ENCODE measurements at regions not wholly inside any gene's neighbourhood (a gene's known extent, or its start where the extent isn't known, plus 50 kb on each side); places are given as distances from the start of the nearest gene placed in this dataset.

DNA sequence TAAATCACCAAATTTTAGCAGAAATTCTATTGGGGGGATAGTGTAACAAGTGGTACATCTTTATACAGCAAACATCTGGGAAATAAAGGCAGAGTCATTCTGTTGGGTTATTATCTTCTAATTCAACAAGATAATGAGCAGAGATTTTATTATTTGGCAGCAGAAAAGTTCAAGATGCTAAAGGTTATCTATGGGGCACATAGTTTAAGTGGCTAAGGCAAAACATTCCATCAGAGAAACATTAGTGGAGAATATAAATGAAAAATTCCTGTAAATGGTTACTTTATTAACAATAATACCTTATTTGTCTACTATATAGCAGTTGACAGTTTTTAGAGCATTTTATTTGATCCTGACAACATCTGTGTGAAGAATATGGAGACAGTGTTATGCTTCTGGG lies 815.7 kb downstream of the NCAM2 start:
- Histone ChIP-seq H3K4me3 (ENCODE audit: low read depth in 2 of 2, low read length in 2 of 2) (no peak overlapping the region), H3K9me3 (ENCODE audit: control insufficient read depth, insufficient read depth, low read depth, low read length) (no peaks in the 10 kb centered on the region), H3K27ac (ENCODE audit: low read length) (no peak overlapping the region), H3K36me3 (ENCODE audit: control insufficient read depth, insufficient read depth, low read length) (no peaks in the 10 kb centered on the region; the same call in 1 of the 2 replicates), H3K27me3 (ENCODE audit: control insufficient read depth, insufficient read depth, low read length) (no peaks in the 10 kb centered on the region), H3K4me1 (ENCODE audit: control insufficient read depth, insufficient read depth, low read length) (no peaks in the 10 kb centered on the region)
- intact Hi-C loops (cut with micrococcal nuclease; ENCODE audit: unreplicated experiment), result no loop called here
- BruUV-seq (replicated peaks), result no TSS peak
- ATAC-seq, result no peak
- in situ Hi-C loops (cut with HindIII; ENCODE audit: low pct_unique_long_range_greater_than_20kb, low sequenced_read_pairs), result no loop called here
- CTCF ChIA-PET, result no interaction called here
- POLR2A ChIA-PET, result no interaction called here
- DNase-seq (ENCODE audit: low read depth, low spot score), result no peak
- no peak for TF ChIP-seq POLR2AphosphoS5 (IDR thresholded peaks at IDR 0.05; ENCODE audit: low read depth, low read length)
- TF ChIP-seq TCF7L2 (IDR thresholded peaks at IDR 0.05; ENCODE audit: low read depth, low read length), result no peak
- no peak for TF ChIP-seq SIN3A (IDR thresholded peaks at IDR 0.05; ENCODE audit: borderline replicate concordance, insufficient read depth, low read depth, low read length)
- TF ChIP-seq, protein P1, sequence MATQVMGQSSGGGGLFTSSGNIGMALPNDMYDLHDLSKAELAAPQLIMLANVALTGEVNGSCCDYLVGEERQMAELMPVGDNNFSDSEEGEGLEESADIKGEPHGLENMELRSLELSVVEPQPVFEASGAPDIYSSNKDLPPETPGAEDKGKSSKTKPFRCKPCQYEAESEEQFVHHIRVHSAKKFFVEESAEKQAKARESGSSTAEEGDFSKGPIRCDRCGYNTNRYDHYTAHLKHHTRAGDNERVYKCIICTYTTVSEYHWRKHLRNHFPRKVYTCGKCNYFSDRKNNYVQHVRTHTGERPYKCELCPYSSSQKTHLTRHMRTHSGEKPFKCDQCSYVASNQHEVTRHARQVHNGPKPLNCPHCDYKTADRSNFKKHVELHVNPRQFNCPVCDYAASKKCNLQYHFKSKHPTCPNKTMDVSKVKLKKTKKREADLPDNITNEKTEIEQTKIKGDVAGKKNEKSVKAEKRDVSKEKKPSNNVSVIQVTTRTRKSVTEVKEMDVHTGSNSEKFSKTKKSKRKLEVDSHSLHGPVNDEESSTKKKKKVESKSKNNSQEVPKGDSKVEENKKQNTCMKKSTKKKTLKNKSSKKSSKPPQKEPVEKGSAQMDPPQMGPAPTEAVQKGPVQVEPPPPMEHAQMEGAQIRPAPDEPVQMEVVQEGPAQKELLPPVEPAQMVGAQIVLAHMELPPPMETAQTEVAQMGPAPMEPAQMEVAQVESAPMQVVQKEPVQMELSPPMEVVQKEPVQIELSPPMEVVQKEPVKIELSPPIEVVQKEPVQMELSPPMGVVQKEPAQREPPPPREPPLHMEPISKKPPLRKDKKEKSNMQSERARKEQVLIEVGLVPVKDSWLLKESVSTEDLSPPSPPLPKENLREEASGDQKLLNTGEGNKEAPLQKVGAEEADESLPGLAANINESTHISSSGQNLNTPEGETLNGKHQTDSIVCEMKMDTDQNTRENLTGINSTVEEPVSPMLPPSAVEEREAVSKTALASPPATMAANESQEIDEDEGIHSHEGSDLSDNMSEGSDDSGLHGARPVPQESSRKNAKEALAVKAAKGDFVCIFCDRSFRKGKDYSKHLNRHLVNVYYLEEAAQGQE (IDR thresholded peaks at IDR 0.05; ENCODE audit: insufficient read depth in 1 of 2, low read depth in 2 of 2, low read length in 1 of 2), result no peak

DNA sequence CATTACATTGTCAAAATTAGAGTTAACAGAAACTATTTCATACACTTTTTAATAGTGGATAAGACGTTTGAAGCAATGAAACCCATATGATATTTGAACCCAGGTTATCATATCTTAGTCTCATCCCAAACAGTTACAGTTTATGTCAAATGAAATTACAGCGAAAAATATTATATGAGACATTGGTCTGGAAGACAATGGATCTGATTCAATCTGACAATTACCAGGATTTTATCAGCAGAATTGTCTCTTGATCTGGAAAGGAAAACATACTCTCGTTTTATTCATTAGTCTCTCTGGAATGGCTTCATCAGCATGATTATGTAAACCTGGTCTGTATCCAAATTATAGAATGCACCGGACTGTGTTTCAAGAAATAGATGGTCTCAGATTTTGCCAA lies 818.6 kb downstream of the NCAM2 start:
- H3K27me3 ChIP-seq (ENCODE audit: control insufficient read depth, insufficient read depth, low read length), result no peaks in the 10 kb centered on the region
- BruUV-seq (replicated peaks), result no TSS peak
- no peak overlapping the region for H3K27ac ChIP-seq (ENCODE audit: low read length)
- ChIA-PET CTCF (no interaction called here), POLR2A (no interaction called here)
- no peaks in the 10 kb centered on the region for H3K9me3 ChIP-seq (ENCODE audit: control insufficient read depth, insufficient read depth, low read depth, low read length)
- no peaks in the 10 kb centered on the region; the same call in 1 of the 2 replicates for H3K36me3 ChIP-seq (ENCODE audit: control insufficient read depth, insufficient read depth, low read length)
- in situ Hi-C loops (cut with HindIII; ENCODE audit: low pct_unique_long_range_greater_than_20kb, low sequenced_read_pairs), result no loop called here
- intact Hi-C loops (cut with micrococcal nuclease; ENCODE audit: unreplicated experiment), result no loop called here
- ATAC-seq (no peak), DNase-seq (ENCODE audit: low read depth, low spot score) (no peak)
- no peak overlapping the region for H3K4me3 ChIP-seq (ENCODE audit: low read depth in 2 of 2, low read length in 2 of 2)
- H3K4me1 ChIP-seq (ENCODE audit: control insufficient read depth, insufficient read depth, low read length), result no peaks in the 10 kb centered on the region
- TF ChIP-seq, protein P1 (IDR thresholded peaks at IDR 0.05; ENCODE audit: insufficient read depth in 1 of 2, low read depth in 2 of 2, low read length in 1 of 2), result no peak
- TF ChIP-seq SIN3A (IDR thresholded peaks at IDR 0.05; ENCODE audit: borderline replicate concordance, insufficient read depth, low read depth, low read length), result no peak

DNA sequence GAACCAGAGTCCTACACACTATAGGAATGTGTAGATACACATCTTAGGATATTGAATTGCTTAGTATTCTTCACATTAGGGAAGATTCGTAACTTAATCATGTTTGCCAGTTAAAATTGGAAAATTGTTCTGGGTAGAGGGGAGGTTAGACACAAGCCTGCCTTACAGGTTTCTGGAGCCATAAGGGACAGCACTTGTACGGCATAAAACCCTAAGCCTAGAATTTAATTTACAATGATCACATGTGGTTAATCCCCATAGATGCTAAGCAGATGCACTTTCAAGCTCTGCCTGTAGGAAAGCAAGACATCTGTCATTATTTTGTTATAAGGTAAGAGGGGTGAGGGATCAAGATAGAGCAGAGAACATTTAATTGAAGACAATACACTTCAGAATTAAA lies 820.7 kb downstream of the NCAM2 start:
- ChIA-PET POLR2A (no interaction called here), CTCF (no interaction called here)
- Histone ChIP-seq H3K27ac (ENCODE audit: low read length) (no peak overlapping the region), H3K36me3 (ENCODE audit: control insufficient read depth, insufficient read depth, low read length) (no peaks in the 10 kb centered on the region; the same call in 1 of the 2 replicates), H3K27me3 (ENCODE audit: control insufficient read depth, insufficient read depth, low read length) (no peaks in the 10 kb centered on the region), H3K4me3 (ENCODE audit: low read depth in 2 of 2, low read length in 2 of 2) (no peak overlapping the region), H3K9me3 (ENCODE audit: control insufficient read depth, insufficient read depth, low read depth, low read length) (no peaks in the 10 kb centered on the region), H3K4me1 (ENCODE audit: control insufficient read depth, insufficient read depth, low read length) (no peaks in the 10 kb centered on the region)
- TF ChIP-seq POLR2AphosphoS5 (IDR thresholded peaks at IDR 0.05; ENCODE audit: low read depth, low read length) (no peak), TCF7L2 (IDR thresholded peaks at IDR 0.05; ENCODE audit: low read depth, low read length) (no peak), SIN3A (IDR thresholded peaks at IDR 0.05; ENCODE audit: borderline replicate concordance, insufficient read depth, low read depth, low read length) (no peak)
- TF ChIP-seq, protein P1 (IDR thresholded peaks at IDR 0.05; ENCODE audit: insufficient read depth in 1 of 2, low read depth in 2 of 2, low read length in 1 of 2), result no peak
- TF ChIP-seq, protein P2, sequence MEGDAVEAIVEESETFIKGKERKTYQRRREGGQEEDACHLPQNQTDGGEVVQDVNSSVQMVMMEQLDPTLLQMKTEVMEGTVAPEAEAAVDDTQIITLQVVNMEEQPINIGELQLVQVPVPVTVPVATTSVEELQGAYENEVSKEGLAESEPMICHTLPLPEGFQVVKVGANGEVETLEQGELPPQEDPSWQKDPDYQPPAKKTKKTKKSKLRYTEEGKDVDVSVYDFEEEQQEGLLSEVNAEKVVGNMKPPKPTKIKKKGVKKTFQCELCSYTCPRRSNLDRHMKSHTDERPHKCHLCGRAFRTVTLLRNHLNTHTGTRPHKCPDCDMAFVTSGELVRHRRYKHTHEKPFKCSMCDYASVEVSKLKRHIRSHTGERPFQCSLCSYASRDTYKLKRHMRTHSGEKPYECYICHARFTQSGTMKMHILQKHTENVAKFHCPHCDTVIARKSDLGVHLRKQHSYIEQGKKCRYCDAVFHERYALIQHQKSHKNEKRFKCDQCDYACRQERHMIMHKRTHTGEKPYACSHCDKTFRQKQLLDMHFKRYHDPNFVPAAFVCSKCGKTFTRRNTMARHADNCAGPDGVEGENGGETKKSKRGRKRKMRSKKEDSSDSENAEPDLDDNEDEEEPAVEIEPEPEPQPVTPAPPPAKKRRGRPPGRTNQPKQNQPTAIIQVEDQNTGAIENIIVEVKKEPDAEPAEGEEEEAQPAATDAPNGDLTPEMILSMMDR (IDR thresholded peaks at IDR 0.05), result no peak
- intact Hi-C loops (cut with micrococcal nuclease; ENCODE audit: unreplicated experiment) (no loop called here), in situ Hi-C loops (cut with HindIII; ENCODE audit: low pct_unique_long_range_greater_than_20kb, low sequenced_read_pairs) (no loop called here)
- ATAC-seq (no peak), DNase-seq (ENCODE audit: low read depth, low spot score) (no peak)
- no TSS peak for BruUV-seq (replicated peaks)

All from Panc1 (cell line).